HG03469 (cell line): ENCODE measurements at regions not wholly inside any gene's neighbourhood (a gene's known extent, or its start where the extent isn't known, plus 50 kb on each side); places are given as distances from the start of the nearest gene placed in this dataset.
A peak's percentile ranks its signal among the peaks of the same experiment; 100 is the strongest.

Experiments
- ATAC-seq: cut with Tn5 transposase; IDR thresholded peaks from one replicate; pipeline ENCODE4 v1.9.1; 2021; ENCODE audit warnings: mild to moderate bottlenecking, moderate library complexity, moderate number of reproducible peaks; ENCODE audit not compliant: unreplicated experiment

DNA sequence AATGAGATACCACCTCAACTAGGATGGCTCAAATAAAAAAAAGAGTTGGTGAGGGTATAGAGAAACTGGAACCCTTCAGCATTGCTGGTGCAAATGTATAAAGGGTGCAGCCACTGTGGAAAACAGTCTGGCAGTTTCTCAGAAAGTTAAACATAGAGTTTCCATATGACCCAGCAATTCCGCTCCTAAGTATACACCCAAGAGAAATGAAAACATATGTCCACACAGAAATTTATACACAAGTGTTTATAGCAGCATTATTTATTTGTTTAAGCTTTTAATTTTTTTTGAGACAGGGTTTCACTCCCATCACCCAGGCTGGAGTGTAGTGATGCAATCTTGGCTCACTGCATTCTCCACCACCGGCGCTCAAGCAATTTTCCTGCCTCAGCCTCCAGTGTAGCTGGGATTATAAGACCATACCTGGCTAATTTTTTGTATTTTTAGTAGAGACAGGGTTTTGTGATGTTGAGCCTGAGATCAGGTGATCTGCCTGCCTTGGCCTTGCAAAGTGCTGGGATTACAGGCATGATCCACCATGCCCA is 118.2 kb upstream of the KIF5B start:
- no peak for ATAC-seq

DNA sequence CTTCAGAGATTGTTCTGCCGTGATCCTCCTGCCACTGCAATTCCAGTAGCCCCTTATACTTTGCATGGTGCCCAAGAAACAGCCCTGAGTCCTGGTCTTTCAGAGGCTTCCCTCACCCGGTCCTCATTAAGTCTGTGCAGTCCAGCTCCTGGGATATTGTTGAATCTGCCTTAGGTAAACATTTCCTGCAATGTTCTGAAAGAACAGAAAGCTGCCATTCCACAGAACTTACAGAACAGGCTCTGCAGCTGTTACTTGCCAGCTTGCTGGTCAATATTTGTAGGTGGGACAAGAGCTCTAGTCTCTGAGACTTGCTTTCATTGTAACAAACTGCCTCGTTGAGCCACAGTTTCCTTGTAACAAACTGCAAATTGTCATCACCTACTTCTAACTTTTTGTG is 115.0 kb upstream of the KIF5B start:
- ATAC-seq: no peak

DNA sequence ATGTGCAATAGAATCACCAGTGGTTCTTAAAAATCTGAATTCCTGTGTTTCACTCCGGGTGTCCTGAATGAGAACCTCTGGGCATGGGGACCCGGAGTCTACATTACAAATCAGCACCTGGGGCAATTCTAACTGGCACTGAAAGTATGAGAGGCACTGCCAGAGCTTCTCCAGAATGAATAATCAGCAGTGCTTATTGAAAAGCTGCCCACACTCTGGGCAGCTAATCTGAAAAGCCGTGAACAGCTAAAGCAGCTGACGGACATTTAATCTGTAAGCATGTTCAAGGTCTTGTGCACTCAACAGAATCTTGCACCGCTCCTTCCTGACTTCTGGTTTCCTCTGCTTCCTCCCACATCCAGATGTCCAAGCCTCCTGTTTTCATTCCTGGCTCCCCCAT is 113.3 kb upstream of the KIF5B start:
- ATAC-seq: no peak

DNA sequence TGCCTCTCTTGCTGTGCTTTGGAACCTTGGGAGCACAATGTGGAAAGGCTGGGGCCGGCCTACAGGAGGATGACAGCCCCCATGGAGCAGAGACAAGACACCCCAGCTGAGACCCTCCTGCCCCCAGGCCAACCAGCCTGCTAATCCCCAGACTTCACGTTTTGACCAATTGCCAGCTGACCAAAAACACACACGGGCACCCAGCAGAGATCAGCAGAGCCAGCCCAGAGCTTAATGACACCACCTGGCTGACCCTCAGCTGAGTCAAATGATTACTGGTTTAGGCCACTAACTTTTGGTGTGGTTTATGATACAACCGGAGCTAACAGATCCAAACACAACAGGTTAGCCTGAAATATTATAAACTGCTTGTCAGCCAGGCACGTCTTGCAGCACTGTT is 111.2 kb upstream of the KIF5B start:
- ATAC-seq: no peak

DNA sequence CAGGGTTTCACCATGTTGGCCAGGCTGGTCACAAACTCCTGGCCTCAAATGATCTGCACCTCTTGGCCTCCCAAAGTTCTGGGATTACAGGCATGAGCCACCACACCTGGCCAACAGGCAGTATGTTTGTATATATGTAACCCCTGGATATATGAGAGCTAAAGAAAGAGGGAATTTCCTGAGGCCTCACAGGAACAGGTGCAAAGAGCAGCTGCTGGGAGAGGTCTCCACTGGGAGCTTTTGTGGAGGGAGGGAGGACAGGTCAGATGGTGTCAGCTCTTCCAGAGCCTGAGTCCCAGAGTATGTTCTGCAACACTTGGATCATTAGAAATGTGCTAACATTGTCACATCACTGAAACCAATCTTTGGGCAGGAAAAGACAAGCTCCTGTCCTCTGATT is 110.1 kb upstream of the KIF5B start:
- no peak for ATAC-seq

DNA sequence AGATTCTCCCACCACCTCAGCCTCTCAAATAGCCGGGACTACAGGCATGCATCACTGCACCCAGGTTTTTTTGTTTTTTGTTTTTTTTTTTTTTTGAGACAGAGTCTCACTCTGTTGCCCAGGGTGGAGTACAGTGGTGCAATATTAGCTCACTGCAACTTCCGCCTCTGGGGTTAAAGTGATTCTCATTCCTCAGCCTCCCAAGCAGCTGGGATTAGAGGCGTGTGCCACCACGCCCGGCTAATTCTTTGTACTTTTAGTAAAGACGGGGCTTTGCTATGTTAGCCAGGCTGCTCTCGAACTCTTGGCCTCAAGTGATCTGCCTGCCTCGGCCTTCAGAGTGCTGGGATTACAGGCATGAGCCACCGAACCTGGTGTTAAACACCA is 107.5 kb upstream of the KIF5B start:
- ATAC-seq: no peak

DNA sequence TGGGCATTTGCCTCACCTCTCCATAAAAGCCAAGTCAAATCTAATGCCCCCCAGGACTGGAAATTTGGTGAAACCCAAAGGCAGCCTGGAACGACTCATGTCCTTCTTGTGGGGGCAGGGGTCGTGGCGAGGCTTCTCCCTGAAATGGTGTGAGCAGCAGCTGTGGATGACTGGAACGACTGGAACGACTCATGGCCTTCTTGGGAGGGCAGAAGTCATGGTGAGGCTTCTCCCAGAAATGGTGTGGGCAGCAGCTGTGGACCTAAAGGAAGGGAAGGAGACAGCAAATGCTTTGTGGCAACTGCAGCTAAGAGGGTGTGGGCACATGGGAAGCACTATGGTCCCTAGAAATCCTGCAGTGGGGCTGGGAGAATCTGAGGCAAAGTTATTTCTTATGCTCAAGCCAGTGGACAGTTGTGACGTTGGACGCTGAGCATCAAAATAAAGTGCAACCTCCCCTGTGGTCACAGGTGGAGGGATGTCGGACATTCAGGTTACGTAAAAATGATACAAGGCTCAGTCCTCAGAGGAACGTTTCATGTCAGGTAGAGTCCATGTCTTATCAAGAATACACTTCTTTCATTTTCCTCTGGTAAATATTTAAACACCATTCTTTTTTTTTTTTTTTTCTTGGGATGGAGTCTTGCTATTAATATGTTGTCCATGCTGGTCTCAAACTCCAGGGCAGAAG is 107.0 kb upstream of the KIF5B start:
- no peak for ATAC-seq

DNA sequence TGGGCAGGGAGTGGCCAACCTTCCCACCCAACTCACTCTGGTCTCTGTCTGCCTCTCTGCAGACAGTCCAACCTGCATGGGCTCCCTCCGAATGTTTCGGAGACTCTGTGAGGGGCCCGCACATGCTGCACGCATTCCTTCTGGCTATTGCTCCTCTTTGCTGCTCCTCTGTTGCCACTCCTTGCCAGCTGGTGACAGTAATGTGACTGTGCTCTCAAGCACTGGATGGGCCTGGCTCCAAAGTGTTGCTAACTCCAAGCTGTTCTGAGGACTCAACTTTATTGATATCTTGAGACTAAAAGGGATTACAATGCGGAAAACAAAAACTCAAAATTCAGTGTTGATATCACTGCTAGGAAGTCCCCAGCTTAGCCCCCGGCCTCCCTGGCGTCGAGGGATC is 105.4 kb upstream of the KIF5B start:
- no peak for ATAC-seq

DNA sequence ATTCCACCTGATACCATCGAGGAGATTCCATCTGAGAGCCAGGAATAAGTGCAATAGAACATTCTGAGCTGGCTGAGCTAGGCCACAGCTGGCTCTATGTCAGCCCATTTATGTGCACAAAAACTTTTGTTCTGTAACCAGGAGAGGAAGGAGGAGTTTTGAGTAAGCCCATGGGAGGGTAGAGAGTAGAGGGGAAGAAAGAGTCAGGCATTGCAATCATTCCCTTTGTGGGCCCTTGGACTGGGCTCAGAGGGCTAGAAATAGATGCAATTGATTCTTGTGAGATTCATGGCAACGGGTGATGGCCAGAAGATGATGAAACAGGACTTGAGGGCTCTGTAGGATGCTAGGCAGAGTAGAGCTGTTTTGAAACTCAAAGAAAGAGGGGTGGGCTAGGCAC is 104.6 kb upstream of the KIF5B start:
- no peak for ATAC-seq

DNA sequence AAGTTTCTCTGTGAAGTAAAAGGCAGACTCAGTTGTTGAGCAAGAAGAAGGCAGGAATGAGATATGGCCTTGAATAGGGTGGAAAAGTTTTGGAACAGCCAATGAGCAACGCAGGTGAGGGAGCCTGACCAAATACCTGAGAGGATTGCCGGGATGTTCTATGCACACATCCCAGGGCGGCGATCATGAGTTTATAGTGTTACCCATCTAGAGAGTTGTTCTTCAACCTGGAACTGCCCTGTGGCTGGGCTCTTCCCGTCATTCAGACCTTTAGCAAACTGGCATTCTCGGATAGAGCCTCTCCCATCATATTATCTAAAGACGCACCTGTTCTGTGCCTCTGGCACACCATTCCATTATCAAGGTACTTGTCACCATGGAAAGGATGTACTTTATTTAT is 103.0 kb upstream of the KIF5B start:
- no peak for ATAC-seq

DNA sequence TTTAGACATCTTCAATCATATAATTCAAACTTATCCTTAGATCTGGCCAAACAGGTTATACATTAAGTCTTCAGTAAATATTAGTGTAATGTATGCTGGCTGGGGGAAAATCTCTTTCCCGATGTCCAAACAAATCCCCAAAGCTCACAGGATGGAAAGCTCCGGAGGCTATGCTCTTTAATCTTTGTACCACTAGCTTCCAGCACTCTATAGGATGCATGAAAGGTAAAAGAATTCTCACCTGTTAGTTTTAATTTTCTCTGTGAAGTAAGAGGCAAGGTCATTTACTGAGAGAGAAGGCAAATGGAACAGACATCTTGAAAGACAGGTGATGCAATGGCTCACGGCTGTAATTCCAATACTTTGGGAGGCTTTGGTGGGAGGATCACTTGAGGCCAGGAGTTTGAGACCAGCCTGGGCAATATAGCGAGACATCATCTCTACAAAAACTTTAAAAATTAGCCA is 99.8 kb upstream of the KIF5B start:
- no peak for ATAC-seq

DNA sequence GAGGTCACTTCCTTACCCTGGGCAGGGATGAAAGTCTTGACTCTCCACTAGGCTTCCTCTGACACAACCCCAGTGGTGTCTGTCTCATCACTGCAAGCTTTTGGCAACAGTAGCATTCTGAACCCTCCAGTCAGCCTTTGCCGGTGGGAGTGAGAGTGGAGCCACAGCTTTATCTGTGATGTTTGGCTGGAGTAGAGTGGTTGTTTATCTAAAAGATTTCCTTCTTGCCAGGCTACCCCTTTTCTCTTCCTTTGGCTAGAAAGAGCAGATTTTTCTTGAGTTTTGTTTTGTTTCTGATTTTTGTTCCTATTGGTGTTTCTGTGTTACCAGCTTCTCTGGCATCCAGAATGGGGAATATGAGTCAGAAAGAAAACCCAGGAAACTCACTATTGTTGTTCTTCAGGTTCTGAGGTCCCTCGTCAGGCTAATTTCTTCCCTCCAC is 98.9 kb upstream of the KIF5B start:
- ATAC-seq: no peak

DNA sequence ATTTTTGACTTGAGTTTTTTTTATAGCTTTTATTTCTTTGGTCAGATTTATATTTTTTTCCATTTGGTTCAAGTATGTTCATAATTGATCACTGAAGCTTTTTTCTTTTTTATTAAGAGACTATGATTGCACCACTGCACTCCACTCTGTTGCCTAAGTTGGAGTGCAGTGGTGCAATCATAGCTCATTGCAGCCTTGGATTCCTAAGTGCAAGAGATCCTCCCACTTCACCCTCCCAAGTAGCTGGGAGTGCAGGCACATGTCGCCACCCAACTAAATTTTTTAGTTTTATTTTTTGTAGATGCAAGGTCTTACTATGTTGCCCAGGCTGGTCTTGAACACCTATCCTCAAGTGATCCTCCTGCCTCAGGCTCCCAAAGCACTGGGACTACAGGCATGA is 97.7 kb upstream of the KIF5B start:
- ATAC-seq: no peak

DNA sequence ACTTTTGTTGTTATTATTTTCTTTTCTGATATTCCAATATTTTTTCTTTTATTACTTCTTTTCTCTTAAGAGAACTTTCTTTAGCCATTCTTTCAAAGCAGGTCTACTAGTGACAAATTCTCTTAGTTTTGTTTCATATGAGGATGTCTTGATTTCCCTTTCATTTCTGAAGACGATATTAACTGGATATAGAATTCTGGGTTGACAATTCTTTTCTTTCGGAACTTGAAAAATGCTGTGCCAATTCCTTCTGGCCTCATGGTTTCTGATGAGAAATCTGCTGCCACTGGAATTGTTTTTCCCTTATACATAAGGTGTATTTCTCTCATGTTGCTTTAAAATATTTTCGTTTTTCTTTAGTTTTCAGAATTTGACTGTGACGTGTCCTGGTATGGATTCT is 97.0 kb upstream of the KIF5B start:
- ATAC-seq: no peak

DNA sequence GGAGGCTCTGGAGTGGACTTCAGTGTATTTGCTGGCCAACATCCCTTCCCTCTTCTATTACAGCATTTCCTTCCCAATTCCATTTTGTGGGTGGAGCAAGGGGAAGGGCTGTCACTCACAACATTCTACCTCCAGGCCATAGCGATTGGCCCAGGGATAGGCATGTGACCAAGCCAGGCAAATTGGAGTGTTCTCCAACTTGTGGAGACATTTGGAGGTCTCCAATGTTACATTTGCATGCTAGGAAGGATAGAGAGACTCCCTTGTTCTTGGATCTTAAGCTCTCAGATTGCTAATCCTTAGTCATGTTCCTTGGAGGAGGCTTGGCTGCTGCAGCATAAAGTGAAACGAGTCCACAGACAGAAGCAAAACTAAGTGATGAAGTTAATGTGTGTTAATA is 95.6 kb upstream of the KIF5B start:
- no peak for ATAC-seq

DNA sequence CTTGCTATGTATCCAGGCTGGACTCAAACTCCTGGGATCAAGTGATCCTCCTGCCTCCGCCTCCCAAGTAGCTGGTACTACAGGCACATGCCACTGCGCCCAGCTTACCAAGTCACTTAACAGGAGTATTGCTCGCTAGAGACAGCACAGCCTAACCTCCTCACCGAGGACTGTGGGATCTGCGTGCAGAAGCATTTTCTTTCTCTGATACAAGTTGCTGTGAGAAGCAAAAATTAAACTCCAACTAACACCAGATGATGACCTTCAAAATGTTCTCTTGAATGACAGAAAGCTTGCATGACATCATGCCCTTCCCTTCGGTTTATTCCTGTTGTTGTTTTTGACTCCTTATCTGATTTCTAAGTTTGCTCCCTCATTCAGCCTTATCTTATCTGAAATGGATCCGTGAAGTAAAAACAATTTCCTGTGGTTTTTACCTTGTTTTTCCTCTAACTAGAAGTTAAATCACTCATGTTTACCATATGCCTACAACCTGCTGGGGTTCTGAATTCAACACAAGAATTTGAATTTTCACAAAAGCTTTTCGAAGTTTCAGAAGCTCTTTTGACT is 94.4 kb upstream of the KIF5B start:
- ATAC-seq: no peak

DNA sequence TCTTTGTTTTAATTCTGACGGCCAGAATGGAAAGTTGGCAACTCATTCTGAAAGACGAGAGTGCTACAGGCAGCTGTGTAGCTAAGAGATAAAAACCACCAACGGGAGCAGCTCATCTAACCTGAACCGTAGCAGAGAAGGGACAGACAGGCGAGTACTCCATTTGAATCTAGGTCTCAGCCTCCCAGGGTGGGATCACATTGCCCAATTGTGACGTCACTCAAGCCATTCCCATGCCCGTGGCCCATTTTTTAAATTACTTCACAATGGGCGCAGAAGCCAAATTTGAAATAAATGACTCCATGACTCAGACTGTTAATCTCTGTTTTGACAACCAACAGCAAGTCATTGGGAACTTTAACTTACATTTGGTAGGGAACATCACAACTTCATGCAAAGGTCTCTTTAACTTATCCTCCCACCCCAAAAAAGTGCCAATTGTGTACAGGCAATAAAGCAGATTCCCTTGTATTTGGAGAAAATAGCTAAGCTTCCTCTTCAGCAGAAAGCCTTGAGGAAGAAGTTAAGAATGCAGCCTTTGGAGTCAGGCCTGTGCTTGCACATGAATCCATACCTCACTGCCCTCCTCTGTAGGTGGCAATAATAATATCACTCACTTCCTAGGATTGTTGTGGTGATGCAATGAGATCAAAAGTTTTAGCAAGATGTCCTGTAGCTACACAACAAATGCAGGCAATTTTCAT is 93.2 kb upstream of the KIF5B start:
- peak; percentile 78 for ATAC-seq

DNA sequence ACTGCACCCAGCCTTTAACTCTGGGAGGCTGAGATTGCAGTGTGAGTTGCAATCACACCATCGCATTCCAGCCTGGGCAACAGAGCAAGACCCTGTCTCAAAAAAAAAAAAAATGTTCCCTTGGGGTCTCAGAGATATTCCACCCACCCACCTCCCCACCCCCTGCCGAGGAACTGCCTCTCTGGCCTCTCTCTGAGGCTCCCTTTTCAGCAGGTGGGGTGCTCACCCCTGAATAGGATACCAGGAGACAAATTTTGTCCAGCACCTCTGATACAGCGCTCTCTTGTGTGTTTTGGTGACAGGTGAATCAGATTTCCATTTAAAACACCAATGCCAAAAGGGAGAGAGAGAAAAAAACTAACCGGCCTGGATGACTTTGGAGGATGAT is 92.6 kb upstream of the KIF5B start:
- ATAC-seq: no peak

DNA sequence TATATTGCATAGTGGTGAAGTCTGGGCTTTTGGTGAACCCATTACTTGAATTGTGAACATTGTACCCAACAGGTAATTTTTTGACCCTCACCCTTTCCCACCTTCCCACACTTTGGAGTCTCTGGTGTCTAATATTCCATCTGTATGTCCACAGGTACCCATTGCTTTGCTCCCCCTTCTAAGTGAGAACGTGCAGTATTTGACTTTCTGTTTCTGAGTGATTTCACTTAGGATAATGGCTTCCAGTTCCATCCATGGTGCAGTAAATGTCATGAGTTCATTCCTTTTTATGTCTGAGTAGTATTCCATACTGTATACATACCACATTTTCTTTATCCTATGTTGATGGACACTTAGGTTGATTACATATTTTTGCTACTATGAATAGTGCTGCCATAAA is 91.5 kb upstream of the KIF5B start:
- no peak for ATAC-seq

DNA sequence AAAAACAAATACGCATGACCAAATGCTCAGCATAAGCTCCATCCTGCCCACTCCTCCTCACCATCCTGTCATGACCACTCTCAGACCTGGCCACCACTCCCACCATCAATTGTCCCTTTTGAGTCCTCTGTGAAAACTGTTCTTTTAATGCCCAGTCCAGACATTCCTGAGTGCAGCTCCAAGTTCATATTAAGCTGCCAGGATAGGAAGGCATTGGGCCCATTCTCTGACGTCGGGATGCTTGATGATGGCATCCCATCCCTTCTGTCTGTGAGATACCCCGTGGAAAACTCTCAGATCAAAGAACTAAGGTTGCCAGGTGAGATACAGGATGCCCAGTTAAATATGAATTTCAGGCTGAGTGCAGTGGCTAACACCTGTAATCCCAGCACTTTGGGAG is 89.9 kb upstream of the KIF5B start:
- ATAC-seq: no peak

DNA sequence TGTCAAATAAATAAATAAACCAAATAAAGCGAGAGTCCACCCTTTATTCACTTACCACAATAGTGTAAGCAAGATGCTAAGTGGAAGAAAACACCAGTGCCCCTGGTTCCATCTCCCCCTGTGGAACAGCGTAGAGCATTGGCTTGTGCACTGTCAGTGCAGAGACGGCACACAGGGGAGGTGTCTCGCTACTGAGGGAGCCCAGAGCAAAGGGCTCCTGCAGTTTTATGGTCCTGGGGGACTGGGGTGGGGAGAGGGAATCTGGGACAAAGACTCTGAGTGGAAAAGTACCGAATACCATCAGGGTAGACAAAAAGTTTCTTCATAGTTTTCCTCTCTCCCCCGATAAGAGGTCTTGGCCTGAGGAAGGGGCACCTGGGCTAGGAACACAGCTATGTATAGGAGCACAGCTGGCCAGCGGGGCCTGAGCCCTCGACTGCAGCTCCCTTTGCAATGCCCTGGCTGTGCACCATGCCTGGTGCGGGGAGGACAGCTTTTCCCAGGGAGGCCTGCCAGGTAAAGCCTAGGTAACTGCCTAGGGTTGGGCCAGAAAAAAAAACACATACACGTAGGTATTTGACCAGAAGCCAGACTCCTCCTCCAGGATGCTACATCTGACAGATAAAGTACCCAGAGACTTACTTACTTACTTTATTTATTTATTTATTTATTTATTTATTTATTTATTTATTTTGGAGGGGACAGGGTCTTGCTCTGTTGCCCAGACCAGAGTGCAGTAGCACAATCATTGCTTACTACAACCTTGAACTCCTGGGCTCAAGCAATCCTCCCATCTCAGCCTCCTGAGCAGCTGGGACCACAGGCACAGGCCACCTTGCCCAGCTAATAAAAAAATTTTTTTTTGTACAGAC is 88.8 kb upstream of the KIF5B start:
- no peak for ATAC-seq
